DMS 273 (cell line): ENCODE measurements at regions not wholly inside any gene's neighbourhood (a gene's known extent, or its start where the extent isn't known, plus 50 kb on each side); places are given as distances from the start of the nearest gene placed in this dataset.
"Not testable (repeated sequence)": the region's sequence is repeated elsewhere in the genome, so short reads cannot be mapped to it uniquely, and the experiment has no call there.

Source experiments
- DNase-seq: peaks from one replicate; lab custom pipeline; 2025; ENCODE audit not compliant: unreplicated experiment; lab: John Stamatoyannopoulos, UW

- not testable (repeated sequence) for DNase-seq
Measured at GRCh38 chr5:145395151-145395550, 440.0 kb downstream of the PRELID2 start.

GRCh38 chr5:145393426-145393825, 441.7 kb downstream of the PRELID2 start:
- DNase-seq = no peak

- no peak for DNase-seq
Measured at GRCh38 chr5:145389047-145389446, 446.1 kb downstream of the PRELID2 start.

- no peak for DNase-seq
Measured at GRCh38 chr5:145385276-145385675, 449.9 kb downstream of the PRELID2 start.

GRCh38 chr5:145378226-145378625, 456.9 kb downstream of the PRELID2 start:
- no peak for DNase-seq

GRCh38 chr5:145375521-145375920, 459.6 kb downstream of the PRELID2 start:
- DNase-seq = no peak

- DNase-seq = no peak
Measured at GRCh38 chr5:145365464-145365863, 469.7 kb downstream of the PRELID2 start.

- DNase-seq = no peak
Measured at GRCh38 chr5:145362266-145362665, 472.9 kb downstream of the PRELID2 start.

- DNase-seq = no peak
Measured at GRCh38 chr5:145360936-145361335, 474.2 kb downstream of the PRELID2 start.

- DNase-seq = no peak
Measured at GRCh38 chr5:145350513-145350912, 484.6 kb downstream of the PRELID2 start.

- DNase-seq = peak; percentile 32
Measured at GRCh38 chr5:145347026-145347616, 488.0 kb downstream of the PRELID2 start.

- DNase-seq = no peak
Measured at GRCh38 chr5:145345511-145346287, 489.4 kb downstream of the PRELID2 start.

GRCh38 chr5:145341842-145342241, 493.3 kb downstream of the PRELID2 start:
- DNase-seq = no peak

- DNase-seq = no peak
Measured at GRCh38 chr5:145340099-145340498, 495.0 kb downstream of the PRELID2 start.

- DNase-seq = no peak
Measured at GRCh38 chr5:145324767-145325479, 510.2 kb downstream of the PRELID2 start.

GRCh38 chr5:145324101-145324500, 511.0 kb downstream of the PRELID2 start:
- no peak for DNase-seq

GRCh38 chr5:145316282-145316681, 518.9 kb downstream of the PRELID2 start:
- no peak for DNase-seq

- no peak for DNase-seq
Measured at GRCh38 chr5:145307866-145308382, 527.2 kb downstream of the PRELID2 start.

- DNase-seq = no peak
Measured at GRCh38 chr5:145295236-145295835, 539.8 kb downstream of the PRELID2 start.

- no peak for DNase-seq
Measured at GRCh38 chr5:145294331-145294730, 540.8 kb downstream of the PRELID2 start.

- no peak for DNase-seq
Measured at GRCh38 chr5:145293716-145294115, 541.4 kb downstream of the PRELID2 start.
